ENCODE measurements at regions not wholly inside any gene's neighbourhood (a gene's known extent, or its start where the extent isn't known, plus 50 kb on each side); places are given as distances from the start of the nearest gene placed in this dataset.

- TF ChIP-seq CTCF (IDR thresholded peaks at IDR 0.05) (no peak), ZFX (IDR thresholded peaks at IDR 0.05; ENCODE audit: borderline replicate concordance) (no peak)
Observed at GRCh38 chr18:1311376-1311775, 406.7 kb downstream of the ADCYAP1 start.

Data from 22Rv1 (cell line).